GM10266 (cell line): ENCODE measurements at regions not wholly inside any gene's neighbourhood (a gene's known extent, or its start where the extent isn't known, plus 50 kb on each side); places are given as distances from the start of the nearest gene placed in this dataset.

Experiments used
- DNase-seq: peaks from one replicate; pipeline ENCODE4 v3.0.0; 2012; ENCODE audit errors: extremely low spot score
- CTCF ChIP-seq: IDR thresholded peaks from 2 replicates; pipeline ENCODE4 v1.5.1; 2012; ENCODE audit warnings: mild to moderate bottlenecking, low read depth; ENCODE audit not compliant: control insufficient read depth, insufficient read depth; ENCODE audit errors: missing control alignments

DNA sequence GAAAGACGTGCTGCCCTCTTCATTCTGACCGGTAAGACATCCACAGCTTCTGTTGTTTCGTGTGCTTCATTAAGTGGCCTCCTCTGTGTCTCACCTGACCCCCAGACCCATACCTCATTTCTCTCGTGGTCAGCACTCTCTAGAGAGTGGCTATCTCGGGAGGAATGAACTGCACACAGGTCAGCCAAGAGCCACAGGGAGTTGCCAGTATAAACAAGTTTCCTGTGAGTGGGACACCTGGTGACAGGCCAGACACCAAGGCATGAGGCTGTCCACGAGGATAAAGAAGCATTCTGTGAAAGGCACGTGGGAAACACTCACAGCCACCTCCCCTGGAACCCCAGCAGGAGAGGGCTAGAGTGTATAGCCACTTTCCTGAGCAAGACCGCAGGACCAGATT, 115.8 kb downstream of the NUFIP1 start:
- no peak for TF ChIP-seq CTCF
- DNase-seq, result no peak

- no peak for DNase-seq
Observed at GRCh38 chr13:44872751-44873150, 116.5 kb downstream of the NUFIP1 start.

DNA sequence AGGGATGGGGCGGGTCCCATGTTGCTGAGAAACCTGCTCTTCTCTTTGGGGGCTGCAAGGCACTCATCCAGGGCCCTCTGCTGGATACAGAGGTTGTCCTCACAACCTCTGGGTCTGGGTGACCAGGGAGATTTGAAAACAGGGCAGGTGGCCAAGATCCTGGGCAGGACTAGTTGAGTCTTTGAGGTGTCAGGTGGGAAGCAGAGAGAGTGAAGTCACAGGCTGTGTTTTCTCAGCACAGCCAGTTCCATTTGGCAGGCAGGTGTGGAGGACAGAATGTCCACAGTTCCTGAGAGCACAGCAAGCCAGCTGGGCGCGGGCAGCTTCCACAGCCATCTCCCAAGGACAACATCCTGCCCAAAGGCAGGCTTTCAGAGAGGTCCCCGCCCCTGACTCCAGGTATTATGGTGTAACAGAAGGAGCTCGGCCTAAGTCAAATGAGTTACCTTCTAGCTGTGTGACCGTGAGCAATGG, 118.8 kb downstream of the NUFIP1 start:
- TF ChIP-seq CTCF, result no peak
- DNase-seq, result no peak

More at GRCh38 chr13:44872751-44873150, 116.5 kb downstream of the NUFIP1 start:
- no peak for TF ChIP-seq CTCF

DNA sequence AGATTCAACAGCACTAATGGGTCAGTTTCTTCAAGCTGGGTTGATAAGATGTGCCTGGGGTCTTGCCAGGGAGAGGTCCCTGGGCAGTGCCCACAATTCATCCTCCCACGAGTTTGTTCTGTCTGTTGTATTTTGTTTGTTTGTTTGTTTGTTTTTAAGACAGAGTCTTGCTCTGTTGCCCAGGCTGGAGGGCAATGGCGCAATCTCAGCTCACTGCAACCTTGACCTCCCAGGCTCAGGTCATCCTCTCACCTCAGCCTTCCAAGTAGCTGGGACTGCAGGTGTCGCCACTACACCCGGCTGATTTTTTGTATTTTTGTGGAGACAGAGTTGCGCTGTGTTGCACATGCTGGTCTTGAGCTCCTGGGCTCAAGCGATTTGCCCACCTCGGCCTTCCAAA, 120.1 kb downstream of the NUFIP1 start:
- DNase-seq, result no peak
- TF ChIP-seq CTCF, result no peak

- no peak for TF ChIP-seq CTCF
- peak; percentile 29 for DNase-seq
Observed at GRCh38 chr13:44868397-44868796, 120.9 kb downstream of the NUFIP1 start.

DNA sequence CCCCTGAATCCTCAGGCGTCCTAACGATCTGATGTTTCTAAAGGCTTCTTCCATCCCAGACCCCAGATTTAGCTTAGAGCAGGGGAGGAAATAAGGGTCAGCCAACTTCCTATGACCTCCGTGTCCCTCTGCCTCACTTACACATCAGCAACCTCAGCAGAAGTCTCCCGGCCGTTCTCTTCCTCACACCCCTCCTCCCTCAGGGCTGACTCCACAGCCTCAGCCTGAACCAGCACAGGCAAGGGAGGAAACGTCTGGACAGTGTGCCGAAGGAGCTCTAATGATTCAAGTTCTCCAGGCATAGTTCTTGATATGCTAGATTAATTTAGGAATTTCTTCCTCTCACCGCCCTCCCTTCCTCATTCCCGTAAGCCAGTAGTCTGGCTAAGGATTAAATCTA, 121.4 kb downstream of the NUFIP1 start:
- no peak for TF ChIP-seq CTCF
- no peak for DNase-seq

GRCh38 chr13:44866411-44866911, 122.8 kb downstream of the NUFIP1 start:
- DNase-seq, result no peak
- no peak for TF ChIP-seq CTCF
